HG03521 (cell line): ENCODE measurements at regions not wholly inside any gene's neighbourhood (a gene's known extent, or its start where the extent isn't known, plus 50 kb on each side); places are given as distances from the start of the nearest gene placed in this dataset.

Experiments
- ATAC-seq: cut with Tn5 transposase; IDR thresholded peaks from one replicate; pipeline ENCODE4 v1.9.1; 2021; ENCODE audit warnings: mild to moderate bottlenecking, moderate library complexity; ENCODE audit not compliant: unreplicated experiment

- ATAC-seq = no peak
Observed at GRCh38 chr22:48138855-48139254, 1376.4 kb downstream of the TBC1D22A start.

DNA sequence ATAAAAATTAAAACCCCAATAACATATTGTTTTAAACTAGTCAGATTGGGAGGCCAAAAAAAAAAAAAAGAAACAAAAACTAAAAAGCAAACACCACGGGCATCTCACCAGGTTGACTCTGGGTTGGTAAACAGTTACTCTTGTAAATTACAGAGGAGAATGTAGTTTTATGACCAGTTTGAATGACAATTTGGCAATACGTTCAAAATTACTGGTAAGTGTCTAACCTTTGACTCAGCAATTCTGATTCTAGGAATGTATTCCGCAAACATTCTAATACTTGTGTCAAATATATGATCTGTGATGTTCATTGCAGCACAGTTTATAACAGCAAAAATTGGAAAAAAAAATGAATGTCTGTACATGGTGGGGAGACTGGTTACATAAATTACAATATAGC lies 1376.0 kb downstream of the TBC1D22A start:
- ATAC-seq = no peak

- ATAC-seq = no peak
Observed at GRCh38 chr22:48137640-48138039, 1375.2 kb downstream of the TBC1D22A start.

DNA sequence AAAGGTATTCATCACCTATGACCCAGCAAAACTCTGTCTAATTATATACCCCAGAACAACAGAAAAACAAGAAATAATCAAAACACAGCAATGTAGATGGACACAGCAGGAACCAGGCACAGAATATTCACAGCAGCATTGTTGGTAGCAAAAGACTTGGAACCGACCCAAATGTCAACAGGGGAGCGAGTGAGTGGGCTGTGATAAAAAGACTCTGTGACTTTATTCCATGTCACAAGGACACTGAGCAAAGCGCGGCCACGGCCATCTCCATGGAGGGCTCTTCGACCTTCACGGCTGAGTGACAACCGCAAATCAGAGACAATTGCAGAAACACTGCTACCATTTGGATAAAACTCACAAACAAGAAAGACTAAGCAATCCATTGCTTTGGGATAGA lies 1373.1 kb downstream of the TBC1D22A start:
- no peak for ATAC-seq

DNA sequence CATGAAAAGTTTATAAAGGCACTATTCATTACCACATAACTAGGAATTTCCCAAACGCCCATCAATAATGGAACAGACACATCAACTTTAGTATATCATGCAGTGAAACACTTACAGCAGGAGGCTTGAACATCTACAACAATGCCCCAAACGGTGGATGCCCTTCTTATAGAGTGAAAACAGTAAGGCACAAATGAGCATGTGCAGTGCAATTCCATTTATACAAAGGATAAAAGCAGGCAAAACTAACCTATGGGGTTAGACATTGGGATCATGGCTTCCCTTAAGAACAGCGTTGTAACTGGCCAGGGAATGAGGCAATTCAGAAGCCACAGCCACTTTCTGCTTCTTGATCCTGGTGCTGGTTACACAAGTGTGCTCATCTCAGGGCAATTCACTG lies 1363.0 kb downstream of the TBC1D22A start:
- ATAC-seq = no peak

DNA sequence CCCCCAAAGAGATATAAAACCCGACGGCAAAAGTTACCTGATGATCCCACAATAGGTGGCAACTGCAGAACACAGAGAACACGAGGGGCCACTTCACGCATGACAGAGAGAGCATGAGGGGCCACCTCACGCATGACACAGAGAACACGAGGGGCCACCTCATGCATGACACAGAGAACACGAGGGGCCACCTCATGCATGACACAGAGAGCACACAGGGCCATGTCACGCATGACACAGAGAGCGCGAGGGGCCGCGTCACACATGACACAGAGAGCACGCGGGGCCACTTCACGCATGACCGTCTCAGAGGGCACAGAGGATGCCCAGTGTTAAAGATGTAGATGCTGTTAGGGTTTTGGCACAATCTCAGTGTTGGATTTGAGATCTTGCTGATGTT lies 1359.5 kb downstream of the TBC1D22A start:
- no peak for ATAC-seq

DNA sequence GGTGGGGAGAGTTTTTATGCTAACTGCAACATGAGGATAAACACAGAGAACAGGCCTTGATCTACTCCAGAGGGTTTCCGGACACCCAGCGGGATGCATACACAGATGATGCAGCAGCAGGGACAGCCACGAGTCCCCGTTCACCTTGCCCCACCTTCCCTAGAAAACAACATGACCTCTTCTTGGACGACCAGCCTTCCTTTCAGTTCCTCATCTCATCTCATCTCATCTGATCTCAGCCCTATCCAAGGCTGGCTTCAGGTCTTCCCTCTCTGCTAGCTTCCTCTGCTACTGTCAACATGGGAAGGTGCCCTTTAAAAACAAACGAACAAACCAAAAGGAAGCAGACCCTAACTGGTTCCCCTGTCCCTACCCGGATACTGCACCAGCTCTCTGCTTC lies 1356.2 kb downstream of the TBC1D22A start:
- no peak for ATAC-seq

GRCh38 chr22:48116871-48117270 lies 1354.4 kb downstream of the TBC1D22A start:
- no peak for ATAC-seq

DNA sequence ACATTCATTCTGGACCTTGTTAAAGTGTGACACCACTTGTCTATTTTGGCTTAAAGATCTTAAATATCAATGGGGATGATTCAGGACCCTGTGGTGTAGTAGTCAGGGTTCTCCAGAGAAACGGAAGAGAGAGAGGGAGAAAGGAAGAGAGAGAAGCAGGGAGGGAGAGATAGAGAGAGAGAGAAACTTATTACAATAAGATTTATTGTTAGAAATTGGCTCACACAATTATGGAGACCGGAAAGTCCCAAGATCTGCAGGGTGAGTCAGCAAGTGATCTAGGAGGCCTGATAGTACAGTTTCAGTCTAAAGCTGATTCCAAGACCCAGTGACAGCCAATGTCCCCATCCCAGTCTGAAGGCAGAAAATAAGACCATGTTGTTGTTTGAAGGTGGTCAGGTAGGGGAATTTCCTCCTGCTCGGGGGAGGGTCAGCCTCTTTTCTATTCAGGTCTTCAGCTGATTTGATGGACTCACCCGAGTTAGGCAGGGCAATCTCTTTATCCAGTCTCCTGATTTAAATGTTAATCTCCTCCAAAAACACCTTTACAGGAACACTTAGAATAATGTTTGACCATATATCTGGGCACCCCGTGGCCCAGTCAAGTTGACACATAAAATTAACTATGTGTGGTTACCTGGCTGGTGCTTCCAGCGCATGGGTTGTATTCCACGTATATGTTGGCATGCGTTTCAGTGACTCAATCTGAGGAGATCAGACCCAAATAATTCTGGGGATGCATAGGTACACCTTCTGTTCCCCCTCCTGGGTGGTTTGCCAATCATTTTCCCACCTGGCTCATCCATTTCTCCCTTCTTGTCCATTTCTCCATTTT lies 1350.5 kb downstream of the TBC1D22A start:
- ATAC-seq = no peak

DNA sequence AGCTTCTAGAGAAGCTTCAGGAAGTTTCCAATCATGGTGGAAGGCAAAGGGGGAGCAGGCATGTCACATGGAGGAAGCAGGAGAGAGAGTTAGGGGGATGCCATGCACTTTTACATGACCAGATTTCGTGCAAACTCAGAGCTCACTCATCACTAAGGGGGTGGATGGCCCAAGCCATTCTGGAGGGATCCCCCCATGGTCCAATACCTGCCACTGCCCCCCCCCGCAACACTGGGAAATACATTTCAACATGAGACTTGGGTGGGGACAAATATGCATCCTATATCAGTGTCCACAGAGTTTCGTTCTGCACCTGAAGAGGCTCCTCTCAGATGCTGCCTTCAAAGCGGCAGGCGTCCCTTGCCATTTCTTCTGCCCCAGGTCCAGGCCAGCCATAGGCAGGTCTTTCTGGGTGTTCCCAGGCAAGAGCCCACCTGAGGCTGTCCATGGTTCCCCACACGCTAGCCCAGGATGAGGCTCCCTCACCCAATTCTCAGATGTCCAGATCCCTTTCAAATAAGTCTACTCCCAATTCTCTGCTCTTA lies 1344.3 kb downstream of the TBC1D22A start:
- no peak for ATAC-seq

GRCh38 chr22:48106215-48106614 lies 1343.8 kb downstream of the TBC1D22A start:
- no peak for ATAC-seq

DNA sequence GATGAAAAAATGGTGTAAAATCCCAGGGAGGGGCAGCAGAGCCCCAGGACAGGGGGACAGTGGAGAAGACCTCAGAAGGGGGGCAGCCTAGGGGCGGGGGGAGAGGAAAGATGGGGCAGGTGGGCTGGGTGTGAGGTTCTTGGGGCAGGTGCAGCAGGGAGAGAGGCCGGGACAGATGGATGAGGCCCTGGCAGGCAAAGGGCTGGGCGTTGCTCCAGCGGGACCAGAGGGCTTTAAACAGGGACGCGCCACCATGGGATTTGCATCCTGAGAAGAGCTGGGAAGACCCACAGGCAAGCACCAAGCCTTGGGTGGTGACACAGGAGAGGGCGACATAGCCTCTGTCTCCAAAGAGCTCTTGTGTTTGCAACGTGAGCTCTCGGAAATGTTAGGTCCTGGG lies 1342.8 kb downstream of the TBC1D22A start:
- ATAC-seq = no peak

DNA sequence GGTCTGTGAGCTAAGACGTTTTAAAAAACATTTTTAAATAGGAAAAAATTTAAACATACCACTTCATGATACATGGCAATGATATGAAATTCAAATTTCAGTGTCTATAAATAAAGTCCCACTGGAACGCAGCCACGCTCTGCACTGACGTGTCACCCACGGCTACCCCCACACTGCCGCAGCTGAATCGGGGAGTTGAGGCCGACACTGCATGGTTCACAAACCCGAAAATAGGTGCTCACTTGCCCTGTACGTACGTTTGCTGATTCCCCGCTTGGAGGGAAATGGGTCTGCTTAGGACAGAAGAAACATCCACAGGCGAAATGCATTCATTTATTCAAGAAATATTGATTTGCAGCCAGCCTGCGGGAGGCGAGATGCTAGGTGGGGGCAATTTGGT lies 1342.3 kb downstream of the TBC1D22A start:
- ATAC-seq = no peak

- no peak for ATAC-seq
Observed at GRCh38 chr22:48104102-48104738, 1341.8 kb downstream of the TBC1D22A start.

- ATAC-seq = no peak
Observed at GRCh38 chr22:48103126-48103875, 1340.9 kb downstream of the TBC1D22A start.

DNA sequence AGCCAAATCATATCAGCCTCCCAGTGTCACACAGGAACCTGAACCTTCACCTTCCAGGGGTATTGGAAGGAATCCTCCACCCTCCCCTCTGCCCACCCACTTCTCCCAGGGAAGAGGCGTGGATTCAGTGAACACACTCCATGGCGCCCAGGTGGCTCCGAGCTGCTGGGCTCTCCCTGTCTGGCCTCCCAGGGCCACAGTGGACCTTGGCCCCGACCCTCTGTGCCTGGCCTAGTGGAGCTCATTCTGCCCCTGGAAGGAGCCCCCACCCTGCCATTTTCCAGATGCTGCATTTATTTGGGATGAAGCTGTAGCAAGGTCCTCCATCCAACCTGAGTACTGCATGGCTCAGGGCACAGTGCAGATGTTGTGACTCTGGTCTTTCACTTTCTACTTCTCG lies 1340.1 kb downstream of the TBC1D22A start:
- ATAC-seq = no peak

GRCh38 chr22:48101704-48102103 lies 1339.3 kb downstream of the TBC1D22A start:
- no peak for ATAC-seq

GRCh38 chr22:48100685-48101417 lies 1338.4 kb downstream of the TBC1D22A start:
- no peak for ATAC-seq

GRCh38 chr22:48099671-48100070 lies 1337.2 kb downstream of the TBC1D22A start:
- ATAC-seq = no peak

- no peak for ATAC-seq
Observed at GRCh38 chr22:48099251-48099650, 1336.8 kb downstream of the TBC1D22A start.

GRCh38 chr22:48098921-48099245 lies 1336.4 kb downstream of the TBC1D22A start:
- peak; percentile 7 for ATAC-seq
